GM18507 (cell line): ENCODE measurements at regions not wholly inside any gene's neighbourhood (a gene's known extent, or its start where the extent isn't known, plus 50 kb on each side); places are given as distances from the start of the nearest gene placed in this dataset.

Experiments
- DNase-seq: peaks from one replicate; pipeline ENCODE4 v3.0.0; 2011; ENCODE audit warnings: low read depth; ENCODE audit not compliant: insufficient read length; ENCODE audit errors: extremely low spot score
- FAIRE-seq: peaks from 2 replicates; lab custom pipeline; 2011; peaks lifted over from hg19 to GRCh38; lab: Jason Lieb, UNC

GRCh38 chr15:46343196-46343935 is 708.5 kb downstream of the SQOR start:
- FAIRE-seq, result no peak
- DNase-seq, result no peak

- no peak for DNase-seq
- FAIRE-seq, result no peak
Observed at GRCh38 chr15:46344115-46344724, 709.4 kb downstream of the SQOR start.

- DNase-seq (no peak), FAIRE-seq (no peak)
Observed at GRCh38 chr15:46344915-46345314, 710.1 kb downstream of the SQOR start.

- DNase-seq (no peak), FAIRE-seq (no peak)
Observed at GRCh38 chr15:46354443-46354842, 719.6 kb downstream of the SQOR start.

- no peak for FAIRE-seq
- no peak for DNase-seq
Observed at GRCh38 chr15:46365572-46365971, 730.7 kb downstream of the SQOR start.

- no peak for FAIRE-seq
- no peak for DNase-seq
Observed at GRCh38 chr15:46366360-46367007, 731.7 kb downstream of the SQOR start.

- no peak for FAIRE-seq
Observed at GRCh38 chr15:46383978-46384377, 749.1 kb downstream of the SQOR start.

GRCh38 chr15:46386356-46386755 is 751.5 kb downstream of the SQOR start:
- FAIRE-seq (no peak), DNase-seq (no peak)

More at GRCh38 chr15:46383978-46384377, 749.1 kb downstream of the SQOR start:
- DNase-seq, result no peak

- FAIRE-seq, result no peak
- no peak for DNase-seq
Observed at GRCh38 chr15:46389739-46390138, 754.9 kb downstream of the SQOR start.

GRCh38 chr15:46394463-46394862 is 759.6 kb downstream of the SQOR start:
- no peak for DNase-seq
- FAIRE-seq, result no peak

- FAIRE-seq (no peak), DNase-seq (no peak)
Observed at GRCh38 chr15:46408312-46408711, 773.5 kb downstream of the SQOR start.

- FAIRE-seq, result no peak
Observed at GRCh38 chr15:46409841-46410301, 775.0 kb downstream of the SQOR start.

GRCh38 chr15:46410705-46411104 is 775.9 kb downstream of the SQOR start:
- DNase-seq (no peak), FAIRE-seq (no peak)

More at GRCh38 chr15:46409841-46410301, 775.0 kb downstream of the SQOR start:
- DNase-seq, result no peak

GRCh38 chr15:46411900-46412299 is 777.1 kb downstream of the SQOR start:
- DNase-seq (no peak), FAIRE-seq (no peak)

GRCh38 chr15:46413799-46414198 is 779.0 kb downstream of the SQOR start:
- FAIRE-seq (no peak), DNase-seq (no peak)

GRCh38 chr15:46416544-46416943 is 781.7 kb downstream of the SQOR start:
- FAIRE-seq (no peak), DNase-seq (no peak)

GRCh38 chr15:46420990-46421389 is 786.2 kb downstream of the SQOR start:
- no peak for DNase-seq
- FAIRE-seq, result no peak

- FAIRE-seq (no peak), DNase-seq (no peak)
Observed at GRCh38 chr15:46441294-46442062, 806.6 kb downstream of the SQOR start.

GRCh38 chr15:46442184-46442583 is 807.4 kb downstream of the SQOR start:
- FAIRE-seq, result no peak
- no peak for DNase-seq
